NCI-H1092 treated with DMSO at 0.1 percent for 48 hours (cell line): ENCODE measurements at regions not wholly inside any gene's neighbourhood (a gene's known extent, or its start where the extent isn't known, plus 50 kb on each side); places are given as distances from the start of the nearest gene placed in this dataset.
"Not testable (repeated sequence)": the region's sequence is repeated elsewhere in the genome, so short reads cannot be mapped to it uniquely, and the experiment has no call there.

Experiments
- DNase-seq: peaks from one replicate; lab custom pipeline; 2025; lab: John Stamatoyannopoulos, UW

GRCh38 chr5:17828681-17829080, 194.4 kb downstream of the TAF11L14 start:
- DNase-seq: no peak

GRCh38 chr5:17829456-17829855, 195.2 kb downstream of the TAF11L14 start:
- no peak for DNase-seq

DNA sequence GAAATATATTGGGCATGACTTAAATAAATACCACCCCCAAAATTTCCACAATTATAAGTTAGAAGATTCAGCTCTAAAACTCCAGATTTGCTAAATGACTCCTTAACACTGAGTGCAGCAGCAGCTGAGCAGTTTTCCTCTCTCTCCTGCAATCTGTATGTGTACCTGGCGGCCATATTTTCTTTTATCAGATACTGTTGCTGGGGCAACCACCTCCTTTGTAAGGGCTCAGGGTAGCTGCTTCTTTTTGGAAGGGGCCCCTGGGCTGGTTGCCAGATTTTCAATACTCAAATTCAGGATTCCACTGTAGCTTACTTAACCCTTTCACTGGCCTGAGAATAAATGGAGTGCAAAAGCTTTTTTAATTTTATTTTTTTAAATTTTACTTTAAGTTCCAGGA, 197.0 kb downstream of the TAF11L14 start:
- peak; percentile 91 for DNase-seq

GRCh38 chr5:17832949-17833745, 198.9 kb downstream of the TAF11L14 start:
- no peak for DNase-seq

DNA sequence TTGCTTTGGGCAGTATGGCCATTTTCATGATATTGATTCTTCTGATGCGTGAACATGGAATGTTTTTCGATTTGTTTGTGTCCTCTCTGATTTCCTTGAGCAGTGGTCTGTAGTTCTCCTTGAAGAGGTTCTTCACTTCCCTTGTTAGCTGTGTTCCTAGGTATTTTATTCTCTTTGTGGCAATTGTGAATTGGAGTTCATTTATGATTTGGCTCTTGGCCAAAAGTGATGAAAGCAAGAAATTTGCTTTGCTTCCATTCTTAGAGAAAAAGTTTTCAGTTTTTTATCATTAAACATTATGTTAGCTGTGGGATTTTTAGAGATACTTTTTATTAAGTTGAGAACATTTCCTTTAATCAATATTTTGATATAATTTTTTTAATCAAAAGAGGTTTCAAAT, 203.5 kb downstream of the TAF11L14 start:
- DNase-seq: no peak

- DNase-seq: no peak
Observed at GRCh38 chr5:17838469-17838868, 204.2 kb downstream of the TAF11L14 start.

DNA sequence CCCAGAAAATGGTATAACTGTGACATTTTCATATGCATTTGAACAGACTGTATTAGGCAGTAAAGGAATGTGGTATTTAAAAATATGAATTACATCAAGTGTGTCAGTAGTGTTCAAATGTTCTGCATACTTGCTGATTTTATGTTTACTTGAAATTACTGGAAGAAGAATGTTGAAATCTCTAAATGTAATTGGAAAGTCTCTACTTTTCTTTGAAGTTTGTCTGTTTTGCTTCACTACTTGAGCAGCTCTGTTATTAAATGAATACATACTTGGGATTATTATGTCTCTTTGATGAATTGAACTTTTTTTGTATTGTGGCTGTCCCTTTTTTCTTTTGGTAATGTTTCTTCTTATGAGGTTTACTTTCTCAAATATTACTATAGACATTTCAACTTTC, 205.6 kb downstream of the TAF11L14 start:
- no peak for DNase-seq

DNA sequence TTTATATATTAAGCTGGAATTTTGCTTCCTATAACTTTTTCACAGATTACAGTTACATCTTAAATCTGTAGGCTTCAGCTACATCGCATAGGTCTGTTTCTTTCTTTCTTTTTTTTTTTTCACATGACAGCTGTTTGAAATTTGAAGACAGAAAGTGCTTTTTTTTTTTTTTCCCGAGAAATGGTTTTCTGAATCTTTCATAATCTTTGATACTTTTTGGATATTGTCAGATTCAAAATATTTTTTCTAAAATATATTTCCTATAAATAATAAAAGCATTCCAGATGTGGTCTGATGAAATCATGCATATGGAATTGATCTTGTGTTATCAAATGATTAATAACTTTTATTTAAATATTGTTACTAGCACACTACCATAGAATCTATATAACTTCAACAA, 212.2 kb downstream of the TAF11L14 start:
- DNase-seq: no peak

GRCh38 chr5:17847286-17847685, 213.0 kb downstream of the TAF11L14 start:
- no peak for DNase-seq

DNA sequence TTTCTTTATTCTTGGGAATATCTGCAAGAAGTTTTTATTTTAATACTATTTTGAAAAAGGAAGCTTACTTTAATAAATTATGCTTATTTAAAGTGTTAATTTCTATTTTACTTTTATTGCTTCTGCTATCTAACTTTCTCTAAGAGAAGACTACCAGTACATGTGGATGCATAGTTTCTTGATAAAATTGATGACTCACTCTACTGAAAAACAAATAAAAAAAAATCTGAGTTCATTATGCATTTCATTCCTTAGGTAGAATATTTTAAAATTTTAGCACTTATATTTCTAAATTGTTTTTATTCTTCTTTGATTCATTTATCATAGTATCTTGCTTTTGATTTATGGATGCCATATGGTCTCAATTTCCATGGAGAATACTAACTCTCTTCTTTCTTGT, 217.9 kb downstream of the TAF11L14 start:
- no peak for DNase-seq

DNA sequence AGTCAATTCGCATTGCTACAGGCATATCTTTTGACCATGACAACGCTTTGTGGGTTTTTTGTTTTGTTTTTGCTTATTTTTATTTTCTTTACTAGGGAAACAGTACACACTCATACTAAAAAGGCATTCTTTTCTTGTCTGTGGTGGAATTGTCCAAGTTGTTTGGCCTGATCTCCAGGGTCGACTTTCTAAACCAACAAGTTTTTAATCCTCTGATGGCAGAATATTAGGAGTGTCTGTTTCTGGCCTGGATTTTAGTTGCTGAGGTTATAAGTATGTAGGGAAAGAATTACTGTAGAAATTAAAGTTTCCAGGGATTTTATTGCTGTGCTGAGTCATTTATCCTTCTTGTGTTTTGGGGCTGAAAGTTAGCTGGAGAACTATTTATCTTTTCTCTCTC, 218.5 kb downstream of the TAF11L14 start:
- no peak for DNase-seq

DNA sequence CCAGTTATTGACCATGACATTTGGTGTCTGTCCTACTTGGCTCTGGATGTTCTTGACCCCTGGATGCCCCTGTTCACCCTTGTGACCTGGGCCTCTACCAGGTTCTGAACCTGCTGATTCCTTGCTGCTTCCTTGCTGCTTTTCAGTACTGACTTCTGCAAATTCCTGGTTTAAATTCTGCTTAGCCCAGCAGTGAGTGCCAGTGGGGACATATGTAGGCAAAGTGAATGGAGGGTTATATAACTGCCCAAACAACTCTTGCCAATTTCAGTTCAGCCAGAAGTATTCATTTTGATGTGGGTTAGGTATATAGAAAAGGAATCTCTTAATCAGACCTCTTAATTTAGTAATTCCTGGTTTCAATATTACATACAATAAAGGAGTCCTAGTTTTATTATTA, 220.6 kb downstream of the TAF11L14 start:
- no peak for DNase-seq

- DNase-seq: no peak
Observed at GRCh38 chr5:17860660-17861315, 226.5 kb downstream of the TAF11L14 start.

DNA sequence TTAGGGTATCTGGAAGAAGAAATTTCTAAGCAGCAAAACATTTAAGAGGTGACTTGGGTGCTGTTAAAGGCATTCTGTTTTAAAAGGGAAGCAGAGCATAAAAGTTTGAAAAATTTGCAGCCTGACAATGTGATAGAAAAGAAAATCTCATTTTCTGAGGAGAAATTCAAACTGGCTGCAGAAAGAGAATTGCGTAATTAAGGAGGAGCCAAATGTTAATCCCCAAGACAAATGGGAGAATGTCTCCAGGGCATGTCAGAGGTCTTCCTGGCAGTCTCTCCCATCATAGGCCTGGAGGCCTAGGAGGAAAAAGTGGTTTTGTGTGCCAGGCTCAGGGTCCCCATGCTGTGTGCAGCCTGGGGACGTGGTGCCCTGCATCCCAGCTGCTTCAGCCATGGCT, 230.6 kb downstream of the TAF11L14 start:
- DNase-seq: not testable (repeated sequence)

DNA sequence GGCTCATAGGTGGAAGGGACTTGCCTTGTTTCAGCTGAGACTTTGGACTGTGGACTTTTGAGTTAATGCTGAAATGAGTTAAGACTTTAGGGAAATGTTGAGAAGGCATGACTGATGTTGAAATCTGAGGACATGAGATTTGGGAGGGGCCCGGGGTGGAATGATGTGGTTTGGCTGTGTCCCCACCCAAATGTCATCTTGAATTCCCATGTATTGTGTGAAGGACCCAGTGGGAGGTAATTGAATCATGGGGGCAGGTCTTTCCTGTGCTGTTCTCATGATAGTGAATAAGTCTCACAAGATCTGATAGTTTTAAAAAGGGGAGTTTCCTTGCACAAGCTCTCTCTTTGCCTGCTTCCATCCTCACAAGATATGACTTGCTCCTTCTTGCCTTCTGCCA, 231.7 kb downstream of the TAF11L14 start:
- DNase-seq: not testable (repeated sequence)

GRCh38 chr5:17872204-17872603, 237.9 kb downstream of the TAF11L14 start:
- DNase-seq: no peak

- no peak for DNase-seq
Observed at GRCh38 chr5:17878541-17878940, 244.3 kb downstream of the TAF11L14 start.

GRCh38 chr5:17879276-17879675, 245.0 kb downstream of the TAF11L14 start:
- DNase-seq: no peak

GRCh38 chr5:17880869-17881268, 246.6 kb downstream of the TAF11L14 start:
- DNase-seq: no peak

GRCh38 chr5:17882760-17883488, 248.7 kb downstream of the TAF11L14 start:
- DNase-seq: no peak

DNA sequence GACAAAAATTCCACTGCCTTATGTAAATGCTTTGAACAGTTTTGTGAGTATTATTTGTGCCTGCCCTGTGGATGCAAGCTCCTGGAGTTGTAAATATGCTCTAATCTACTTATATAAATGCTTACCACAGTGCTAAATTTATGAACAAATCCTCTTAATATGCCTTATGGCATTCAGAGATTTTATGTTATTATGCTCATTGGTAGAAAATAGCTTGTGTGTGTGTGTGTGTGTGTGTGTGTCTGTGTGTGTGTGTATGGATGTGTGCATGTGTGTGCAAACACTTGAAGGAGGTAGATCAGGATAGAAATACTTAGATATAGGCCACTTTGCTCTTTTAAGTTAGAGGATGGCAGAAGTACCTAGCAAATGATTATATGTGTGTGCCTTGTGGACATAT, 253.9 kb downstream of the TAF11L14 start:
- no peak for DNase-seq

- no peak for DNase-seq
Observed at GRCh38 chr5:17890501-17890900, 256.2 kb downstream of the TAF11L14 start.

DNA sequence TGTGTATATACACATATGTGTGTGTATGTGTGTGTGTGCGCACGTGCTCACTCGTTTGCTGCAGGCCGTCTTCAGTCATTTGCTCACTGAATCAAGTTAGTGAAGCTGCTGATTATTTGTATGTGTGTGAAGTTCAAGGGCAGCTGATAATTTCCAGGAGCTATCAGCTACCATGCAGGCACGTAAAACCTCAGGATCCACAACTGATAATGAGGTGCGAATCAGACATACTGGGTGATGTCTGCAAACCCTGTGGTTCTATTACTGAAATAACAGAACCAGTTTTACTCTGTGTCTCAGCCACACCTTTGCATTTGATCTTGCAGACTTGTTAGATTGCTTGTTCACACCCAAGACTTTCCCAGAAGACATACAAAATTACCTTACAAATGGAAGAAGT, 257.6 kb downstream of the TAF11L14 start:
- no peak for DNase-seq
